GM18907 (cell line): ENCODE measurements at regions not wholly inside any gene's neighbourhood (a gene's known extent, or its start where the extent isn't known, plus 50 kb on each side); places are given as distances from the start of the nearest gene placed in this dataset.

Source experiments
- ATAC-seq: cut with Tn5 transposase; IDR thresholded peaks from one replicate; pipeline ENCODE4 v1.9.1; 2021; ENCODE audit warnings: mild to moderate bottlenecking, moderate library complexity; ENCODE audit not compliant: unreplicated experiment

GRCh38 chr2:65856928-65857327 lies 424.5 kb upstream of the SPRED2 start:
- no peak for ATAC-seq

DNA sequence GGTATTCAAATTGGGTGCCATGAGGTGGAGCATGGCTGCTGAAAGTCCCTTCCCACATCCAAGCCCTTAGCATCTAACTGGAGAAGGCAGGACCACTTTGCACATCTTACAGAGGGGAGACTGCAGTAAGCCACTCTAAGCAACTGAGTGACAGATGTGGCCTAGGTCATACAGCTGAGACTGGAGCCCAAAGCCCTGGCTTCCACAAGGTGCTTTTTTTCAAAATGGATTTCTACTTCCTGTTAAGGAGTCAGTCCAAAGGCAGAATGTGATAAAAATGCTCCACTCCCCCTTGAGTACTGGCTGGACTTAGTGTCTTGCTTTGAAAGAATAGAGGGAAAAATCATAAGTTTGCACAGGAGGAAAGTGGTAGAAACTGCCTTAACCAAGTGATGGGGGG lies 424.0 kb upstream of the SPRED2 start:
- ATAC-seq = no peak

DNA sequence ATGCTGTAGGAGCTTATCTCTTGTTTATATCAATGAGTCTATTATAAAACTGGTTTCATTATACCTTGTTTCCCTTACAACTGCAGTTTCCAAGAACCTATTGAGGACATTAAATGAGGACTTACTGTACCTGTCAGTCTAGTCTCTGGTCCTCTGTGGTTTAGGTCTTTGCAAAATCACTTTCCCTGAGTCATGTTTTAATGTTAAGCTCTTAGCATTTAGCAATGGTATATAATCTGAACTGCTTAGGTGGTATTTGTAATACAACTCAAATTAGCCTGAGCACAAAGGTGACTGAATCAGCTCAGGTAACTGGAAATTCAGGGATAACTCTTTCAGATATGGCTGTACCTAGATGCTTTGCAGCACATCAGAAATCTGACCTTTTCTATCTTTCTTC lies 418.3 kb upstream of the SPRED2 start:
- no peak for ATAC-seq

GRCh38 chr2:65846989-65847678 lies 414.7 kb upstream of the SPRED2 start:
- no peak for ATAC-seq

DNA sequence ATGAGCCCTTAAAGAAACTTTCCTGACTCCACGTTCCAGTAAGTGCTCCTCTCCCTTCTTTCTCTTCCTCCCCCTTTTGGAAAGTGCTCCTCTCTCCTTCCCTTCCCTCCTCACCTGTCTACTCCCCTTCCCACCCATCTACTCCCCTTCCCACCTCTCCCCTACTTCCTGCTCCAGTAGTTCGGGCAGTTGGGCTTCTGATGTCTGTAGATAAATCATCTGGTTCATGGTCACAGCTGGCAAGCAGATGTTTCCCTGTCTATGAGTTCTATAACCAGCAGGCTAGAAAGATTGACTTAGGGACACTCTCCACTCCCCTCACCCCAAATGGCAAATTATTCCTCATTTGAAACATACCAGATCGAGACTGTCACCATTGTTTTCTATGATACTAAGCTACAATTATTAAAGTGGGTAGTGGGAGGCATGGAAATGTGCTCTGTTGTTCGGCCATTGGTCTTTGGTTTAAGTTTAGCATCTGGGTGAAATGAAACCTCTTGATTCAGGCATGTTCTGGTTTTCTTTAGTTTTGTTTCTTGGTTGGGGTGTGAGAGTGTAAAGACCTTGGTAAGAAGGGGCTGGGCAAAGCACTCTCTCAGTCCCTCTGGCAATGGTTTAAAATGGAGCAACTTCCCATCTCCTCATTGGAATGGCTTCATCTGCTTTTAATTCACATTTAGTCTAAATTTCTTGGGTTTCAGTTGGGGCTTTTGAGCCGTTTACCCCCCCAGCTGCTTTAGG lies 413.2 kb upstream of the SPRED2 start:
- no peak for ATAC-seq

DNA sequence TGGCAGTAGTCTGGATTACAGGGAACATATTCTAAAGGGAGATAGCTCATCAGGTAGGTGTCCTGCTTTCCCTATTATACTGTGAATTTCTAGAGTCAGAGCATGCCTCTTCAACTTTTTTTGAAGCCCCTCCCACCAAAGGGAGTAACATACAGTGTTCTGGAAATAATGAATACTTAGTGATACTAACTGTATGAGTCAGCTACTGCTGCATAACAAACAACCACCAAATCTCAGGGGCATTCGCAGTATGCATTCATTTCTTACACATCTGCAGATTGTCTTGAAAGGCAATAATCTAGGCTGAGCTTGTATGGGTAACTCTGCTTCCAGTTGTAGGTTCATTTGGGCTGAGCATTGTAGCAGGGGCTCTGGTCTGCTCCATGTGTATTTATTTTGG lies 409.7 kb upstream of the SPRED2 start:
- ATAC-seq = no peak

GRCh38 chr2:65835975-65836549 lies 403.7 kb upstream of the SPRED2 start:
- ATAC-seq = no peak

- ATAC-seq = no peak
Observed at GRCh38 chr2:65834771-65835475, 402.5 kb upstream of the SPRED2 start.

DNA sequence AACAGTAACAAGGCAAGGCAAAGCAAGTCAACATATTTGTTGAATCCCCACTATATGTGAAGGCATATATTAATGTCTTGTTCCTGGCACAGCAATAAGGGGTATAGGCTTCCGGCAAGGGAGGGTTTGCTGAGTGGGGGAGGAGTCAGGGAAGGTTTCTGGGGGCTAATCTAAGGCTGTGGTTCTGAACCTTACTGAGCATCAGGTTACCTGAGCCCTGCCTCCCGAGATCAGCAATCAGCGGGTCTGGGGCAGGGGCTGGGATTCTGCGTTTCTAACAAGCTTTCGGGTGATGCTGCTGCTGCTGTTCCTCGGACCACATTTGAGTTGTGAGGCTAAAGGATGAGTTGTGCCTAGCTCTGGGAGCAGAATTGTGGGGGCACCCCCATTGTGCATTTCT lies 401.7 kb upstream of the SPRED2 start:
- ATAC-seq = no peak

- no peak for ATAC-seq
Observed at GRCh38 chr2:65831509-65831908, 399.1 kb upstream of the SPRED2 start.

DNA sequence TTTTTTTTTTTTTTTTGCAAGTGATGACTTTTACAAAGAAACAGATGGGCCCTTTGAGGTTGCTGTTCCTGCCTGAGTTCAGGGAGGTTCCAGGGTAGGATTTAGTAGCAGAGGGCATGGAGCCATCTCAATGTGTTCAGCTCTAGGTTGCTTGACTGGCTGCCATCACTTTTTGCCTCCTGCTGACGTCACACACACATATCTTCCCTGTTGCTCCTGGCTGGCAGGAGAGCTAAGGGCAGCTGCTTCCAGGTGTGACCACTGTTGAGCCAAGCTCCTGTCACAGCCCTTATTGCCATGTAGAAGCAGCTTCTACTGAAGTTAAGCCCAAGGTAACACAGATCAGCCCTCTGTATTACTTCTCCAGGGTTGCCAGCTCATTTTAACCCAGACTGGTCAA lies 394.2 kb upstream of the SPRED2 start:
- ATAC-seq = no peak

DNA sequence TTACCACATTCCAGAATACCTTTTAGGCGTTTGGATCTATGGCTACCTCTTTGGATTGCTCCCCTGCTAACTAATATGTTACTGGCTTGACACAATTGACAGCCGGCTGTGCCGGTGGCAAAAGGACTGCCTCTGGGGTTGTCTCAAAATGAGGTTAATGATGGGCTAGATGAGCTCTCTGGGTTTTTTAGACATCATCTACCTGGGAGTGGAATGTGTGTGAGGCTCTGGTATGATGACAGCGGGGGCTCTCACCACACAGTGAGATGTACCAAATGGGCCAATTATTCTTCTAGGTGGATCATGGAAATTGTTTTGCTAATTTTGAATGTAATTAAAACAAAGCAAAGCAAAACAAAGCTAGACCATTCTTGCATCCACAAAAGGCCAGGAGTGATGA lies 391.1 kb upstream of the SPRED2 start:
- no peak for ATAC-seq

DNA sequence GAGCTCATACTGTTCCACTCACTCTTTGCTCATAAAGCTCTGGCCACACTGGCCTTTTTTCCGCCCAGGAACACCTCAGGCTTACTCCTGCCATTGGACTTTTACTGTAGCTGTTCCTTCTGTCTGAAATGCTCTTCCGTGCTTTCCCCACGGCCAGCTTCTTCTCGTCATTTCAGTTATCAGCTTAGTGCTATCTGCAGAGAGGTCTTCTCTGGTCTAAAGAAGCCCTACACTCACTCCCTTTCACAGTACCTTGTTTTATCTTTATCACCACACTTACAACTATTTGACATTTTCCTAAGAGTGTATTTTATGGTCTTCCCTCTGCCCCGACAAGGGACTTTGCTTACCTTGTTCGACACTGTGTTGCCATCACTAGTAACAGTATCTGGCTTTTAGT lies 388.1 kb upstream of the SPRED2 start:
- ATAC-seq = no peak

DNA sequence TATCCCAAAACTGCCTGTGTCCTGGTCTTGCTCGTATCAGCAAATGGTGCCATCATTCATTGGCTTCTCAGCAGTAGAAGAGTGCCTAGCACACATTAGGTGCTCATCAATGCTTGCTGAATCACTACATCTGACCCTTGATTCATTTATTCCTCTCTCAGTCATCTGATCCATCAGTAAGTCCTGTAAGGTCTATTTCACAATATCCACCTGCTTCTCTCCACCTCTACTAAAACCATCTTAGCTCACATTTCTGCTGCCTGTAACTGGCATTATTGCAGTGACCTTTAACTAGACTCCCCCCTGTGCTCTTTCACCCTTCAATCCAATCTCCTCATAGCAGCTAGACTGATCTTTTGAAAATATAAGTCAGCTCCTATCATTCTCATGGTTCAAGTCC lies 387.6 kb upstream of the SPRED2 start:
- no peak for ATAC-seq

- ATAC-seq = no peak
Observed at GRCh38 chr2:65818873-65819451, 386.6 kb upstream of the SPRED2 start.

GRCh38 chr2:65813631-65814173 lies 381.3 kb upstream of the SPRED2 start:
- ATAC-seq = no peak

- no peak for ATAC-seq
Observed at GRCh38 chr2:65812887-65813286, 380.5 kb upstream of the SPRED2 start.

GRCh38 chr2:65807942-65808341 lies 375.5 kb upstream of the SPRED2 start:
- no peak for ATAC-seq

GRCh38 chr2:65804777-65805176 lies 372.4 kb upstream of the SPRED2 start:
- ATAC-seq = no peak

DNA sequence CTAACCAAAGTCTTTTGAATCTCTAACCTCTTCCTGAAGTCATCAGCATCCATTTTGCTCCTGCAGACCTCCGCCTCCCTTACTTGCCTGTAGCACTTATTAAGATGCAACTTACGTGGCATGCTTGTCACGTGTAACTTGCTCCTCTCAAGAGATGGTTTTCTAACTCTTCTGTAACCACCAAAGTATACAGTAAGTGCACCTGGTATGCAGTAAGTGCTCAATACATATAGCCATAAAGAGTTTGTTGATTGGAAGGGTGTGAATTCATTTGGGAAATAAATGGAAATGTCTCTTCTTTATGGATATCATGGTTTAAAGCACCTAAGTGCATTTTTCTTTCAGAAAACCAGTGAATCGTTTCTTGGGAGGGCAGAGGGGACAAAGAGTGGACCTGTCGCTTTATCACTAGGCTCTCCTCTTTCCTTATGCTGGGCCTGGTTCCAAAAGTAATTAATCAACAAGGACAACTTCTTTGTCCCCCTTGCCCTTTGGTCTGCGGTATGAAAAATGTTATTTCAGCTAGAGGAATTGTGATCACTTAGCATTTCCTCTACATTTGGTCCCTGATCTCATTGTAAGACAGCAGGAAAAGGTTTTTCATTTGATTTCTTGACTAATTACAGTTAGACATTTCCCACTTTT lies 370.0 kb upstream of the SPRED2 start:
- ATAC-seq = no peak

DNA sequence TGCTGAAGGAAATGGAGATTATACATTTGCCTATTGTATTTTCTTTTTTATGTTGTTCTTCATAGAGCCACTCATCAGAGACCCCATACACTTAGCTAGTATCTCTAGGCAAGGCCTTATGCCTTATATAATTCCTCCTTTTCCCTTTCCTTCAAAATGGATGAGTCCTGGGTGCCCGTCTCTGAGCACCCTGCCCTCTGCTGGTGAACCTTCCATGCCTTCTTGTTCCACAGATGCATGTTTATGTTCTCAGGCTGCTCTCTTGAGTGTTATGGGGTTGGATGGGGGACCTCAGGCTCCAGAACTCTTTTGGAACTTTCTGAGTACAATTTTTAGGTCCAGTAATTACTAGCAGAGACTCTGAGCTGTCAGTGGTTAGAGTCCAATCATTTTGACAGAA lies 368.6 kb upstream of the SPRED2 start:
- no peak for ATAC-seq
